CD4-positive, alpha-beta memory T cell (primary cell): ENCODE measurements at regions not wholly inside any gene's neighbourhood (a gene's known extent, or its start where the extent isn't known, plus 50 kb on each side); places are given as distances from the start of the nearest gene placed in this dataset.

Source experiments
- CTCF ChIA-PET: fragments of 350-600 bp; sonication (Branson Sonifier 250); formaldehyde crosslinking; loops from one replicate; lab custom pipeline; 2021; ENCODE audit warnings: inconsistent platforms; ENCODE audit not compliant: partially characterized antibody; lab: Charles Lee
- POLR2A ChIA-PET: fragments of 350-600 bp; sonication (Branson Sonifier 250); formaldehyde crosslinking; loops from one replicate; lab custom pipeline; 2021; ENCODE audit not compliant: partially characterized antibody; lab: Charles Lee
- DNase-seq, 5 donors: peaks; one replicate each; pipeline versions ENCODE4 v3.0.0 to v3.0.0-alpha.2; 2020 to 2022; ENCODE audit warnings: mixed read lengths in 1 of 5
- H3K27ac ChIP-seq: one replicate; pipeline ENCODE4 v1.7.0; 2013; ENCODE audit warnings: low read depth, low read length
- H3K27me3 ChIP-seq: 2 replicates; pipeline ENCODE4 v1.7.0; 2013; ENCODE audit warnings: mild to moderate bottlenecking, low read length, moderate library complexity; ENCODE audit not compliant: insufficient read depth
- H3K36me3 ChIP-seq: 2 replicates; pipeline ENCODE4 v1.7.0; 2013; ENCODE audit warnings: mild to moderate bottlenecking, low read length, moderate library complexity; ENCODE audit not compliant: insufficient read depth
- H3K4me1 ChIP-seq: 2 replicates; pipeline ENCODE4 v1.7.0; 2013; ENCODE audit warnings: mild to moderate bottlenecking, low read length, moderate library complexity; ENCODE audit not compliant: insufficient read depth
- H3K4me3 ChIP-seq, 2 donors: one replicate each; pipeline ENCODE4 v1.7.0; 2013; ENCODE audit warnings: low read length in 2 of 2, mild to moderate bottlenecking in 1 of 2
- H3K9me3 ChIP-seq, 2 donors: one replicate each; pipeline ENCODE4 v1.7.0; 2013; ENCODE audit warnings: low read length in 2 of 2, control low read depth in 1 of 2; ENCODE audit not compliant: control insufficient read depth in 1 of 2
- H3K27ac Mint-ChIP-seq, 7 donors: one replicate each; pipeline ENCODE4 v1.8.0; 2020 to 2021; ENCODE audit warnings: mixed read lengths in 7 of 7, mild to moderate bottlenecking in 6 of 7, inconsistent platforms in 3 of 7, moderate library complexity in 3 of 7
- H3K27me3 Mint-ChIP-seq, 2 donors: one replicate each; pipeline ENCODE4 v1.8.0; 2020 to 2021; ENCODE audit warnings: mixed read lengths in 2 of 2
- H3K36me3 Mint-ChIP-seq, 2 donors: one replicate each; pipeline ENCODE4 v1.8.0; 2020 to 2021; ENCODE audit warnings: mixed read lengths in 2 of 2, inconsistent platforms in 1 of 2, mild to moderate bottlenecking in 1 of 2
- H3K4me1 Mint-ChIP-seq, 4 donors: one replicate each; pipeline ENCODE4 v1.8.0; 2020 to 2021; ENCODE audit warnings: mixed read lengths in 4 of 4, mild to moderate bottlenecking in 1 of 4
- H3K4me3 Mint-ChIP-seq, 8 donors: one replicate each; pipeline ENCODE4 v1.8.0; 2020 to 2021; ENCODE audit warnings: mixed read lengths in 8 of 8, mild to moderate bottlenecking in 7 of 8, moderate library complexity in 6 of 8, inconsistent platforms in 3 of 8
- H3K9me3 Mint-ChIP-seq, 8 donors: one replicate each; pipeline ENCODE4 v1.8.0; 2020 to 2021; ENCODE audit warnings: mixed read lengths in 8 of 8, mild to moderate bottlenecking in 5 of 8, inconsistent platforms in 3 of 8, moderate library complexity in 1 of 8
- intact Hi-C: fragments of 100-400 bp; cut with micrococcal nuclease; formaldehyde crosslinking; loops from one replicate; pipeline ENCODE4 v1.15.1; 2023

- Mint-ChIP-seq H3K36me3 (no peaks in the 10 kb centered on the region), H3K4me3 (no peak overlapping the region), H3K27me3 (no peaks in the 10 kb centered on the region), H3K27ac (no peak overlapping the region), H3K4me1 (no peaks in the 10 kb centered on the region), H3K9me3 (peaks cover 0 to 14% (median 3%) of the 10 kb centered on the region in 8 donors)
- Histone ChIP-seq H3K27me3 (no peaks in the 10 kb centered on the region), H3K9me3 (no peaks in the 10 kb centered on the region), H3K4me1 (no peaks in the 10 kb centered on the region), H3K27ac (no peak overlapping the region), H3K36me3 (no peaks in the 10 kb centered on the region), H3K4me3 (no peak overlapping the region)
- ChIA-PET POLR2A (no interaction called here), CTCF (no interaction called here)
- no peak for DNase-seq
- intact Hi-C loops, result no loop called here
These were observed 70.2 kb downstream of the RND3 start for GRCh38 chr2:150417278-150417677.

DNA sequence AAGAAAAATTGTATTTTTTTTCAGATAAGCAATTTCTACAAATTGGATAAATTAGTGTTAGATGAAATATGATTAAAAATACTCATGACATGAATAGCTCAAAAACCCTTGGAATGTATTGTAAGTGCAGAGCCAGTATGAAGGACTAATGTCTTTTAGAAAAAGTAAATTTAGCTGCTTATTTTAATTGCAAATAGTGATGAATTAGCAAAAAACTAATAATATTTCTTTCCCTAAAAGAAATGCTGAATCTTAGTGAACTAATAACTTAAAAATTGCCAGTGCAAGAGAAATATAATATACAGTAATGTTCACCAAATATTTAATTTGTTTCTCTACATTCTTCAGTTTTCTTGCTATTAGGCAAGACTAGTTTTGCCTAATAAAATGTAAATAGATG is 72.4 kb downstream of the RND3 start:
- no peaks in the 10 kb centered on the region for H3K36me3 ChIP-seq
- intact Hi-C loops, result no loop called here

DNA sequence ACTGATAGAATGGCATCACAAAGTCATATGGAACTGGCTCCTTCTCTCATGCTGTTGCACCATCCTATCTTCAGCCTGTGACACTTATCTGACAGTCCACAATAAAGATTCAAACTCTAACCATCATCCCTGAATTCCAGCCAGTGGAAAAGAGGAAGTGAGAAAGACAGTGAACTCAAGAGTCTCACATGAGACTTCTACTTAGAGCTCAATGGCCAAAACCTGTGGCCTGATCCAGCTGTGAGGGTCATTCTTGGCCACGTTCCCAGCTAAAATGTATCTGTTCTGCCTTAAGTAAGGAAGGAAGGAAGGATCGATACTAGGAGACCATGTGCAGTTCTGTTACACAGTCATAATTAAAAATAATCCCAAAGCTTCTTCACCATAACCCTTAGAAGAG is 73.6 kb downstream of the RND3 start:
- POLR2A ChIA-PET, result no interaction called here
- Mint-ChIP-seq H3K27ac (no peak overlapping the region), H3K4me3 (no peak overlapping the region), H3K4me1 (no peaks in the 10 kb centered on the region), H3K36me3 (no peaks in the 10 kb centered on the region), H3K27me3 (no peaks in the 10 kb centered on the region), H3K9me3 (peaks cover 0 to 10% (median 3%) of the 10 kb centered on the region in 8 donors)
- Histone ChIP-seq H3K4me1 (no peaks in the 10 kb centered on the region), H3K9me3 (no peaks in the 10 kb centered on the region), H3K27ac (no peak overlapping the region), H3K4me3 (no peak overlapping the region), H3K36me3 (no peaks in the 10 kb centered on the region), H3K27me3 (no peaks in the 10 kb centered on the region)
- no peak for DNase-seq
- CTCF ChIA-PET, result no interaction called here
- intact Hi-C loops, result no loop called here

More for the DNA sequence above, 72.4 kb downstream of the RND3 start:
- CTCF ChIA-PET, result no interaction called here
- POLR2A ChIA-PET, result no interaction called here
- Histone ChIP-seq H3K27ac (no peak overlapping the region), H3K4me3 (no peak overlapping the region), H3K4me1 (no peaks in the 10 kb centered on the region), H3K9me3 (no peaks in the 10 kb centered on the region), H3K27me3 (no peaks in the 10 kb centered on the region)
- Mint-ChIP-seq H3K4me1 (no peaks in the 10 kb centered on the region), H3K27me3 (no peaks in the 10 kb centered on the region), H3K4me3 (no peak overlapping the region), H3K27ac (no peak overlapping the region), H3K9me3 (peaks cover 0 to 10% (median 3%) of the 10 kb centered on the region in 8 donors), H3K36me3 (no peaks in the 10 kb centered on the region)
- no peak for DNase-seq

DNA sequence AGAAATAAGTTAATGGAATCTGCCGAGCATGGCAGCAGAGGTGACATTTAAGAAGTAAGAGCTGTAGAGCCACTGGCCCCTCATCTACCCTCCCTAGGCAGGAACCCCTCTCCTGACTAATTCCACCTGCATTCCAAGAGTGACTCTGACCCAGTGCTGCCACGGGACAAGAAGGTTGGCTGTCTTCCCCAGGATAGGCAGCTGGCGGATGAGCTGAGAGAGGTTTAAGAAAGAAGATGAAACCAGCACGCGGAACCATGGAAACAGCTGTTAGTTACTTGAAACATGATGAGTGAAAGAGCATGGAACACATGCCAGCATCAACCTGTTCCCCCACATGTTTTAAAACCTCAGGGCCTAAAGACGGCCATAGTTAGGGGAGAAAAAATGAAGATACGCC is 74.1 kb downstream of the RND3 start:
- no peak overlapping the region for H3K4me3 Mint-ChIP-seq
- Histone ChIP-seq H3K27me3 (no peaks in the 10 kb centered on the region), H3K36me3 (no peaks in the 10 kb centered on the region), H3K9me3 (no peaks in the 10 kb centered on the region), H3K27ac (no peak overlapping the region), H3K4me1 (no peaks in the 10 kb centered on the region), H3K4me3 (no peak overlapping the region)
- H3K36me3 Mint-ChIP-seq, result no peaks in the 10 kb centered on the region
- no peaks in the 10 kb centered on the region for H3K4me1 Mint-ChIP-seq
- H3K27ac Mint-ChIP-seq, result no peak overlapping the region
- H3K9me3 Mint-ChIP-seq, result peaks cover 0 to 10% (median 3%) of the 10 kb centered on the region in 8 donors
- ChIA-PET POLR2A (no interaction called here), CTCF (no interaction called here)
- intact Hi-C loops, result no loop called here
- no peak for DNase-seq
- H3K27me3 Mint-ChIP-seq, result no peaks in the 10 kb centered on the region

- POLR2A ChIA-PET, result no interaction called here
- H3K4me1 ChIP-seq, result no peaks in the 10 kb centered on the region
- no peak overlapping the region for H3K4me3 ChIP-seq
These were observed 76.7 kb downstream of the RND3 start for GRCh38 chr2:150410809-150411208.

DNA sequence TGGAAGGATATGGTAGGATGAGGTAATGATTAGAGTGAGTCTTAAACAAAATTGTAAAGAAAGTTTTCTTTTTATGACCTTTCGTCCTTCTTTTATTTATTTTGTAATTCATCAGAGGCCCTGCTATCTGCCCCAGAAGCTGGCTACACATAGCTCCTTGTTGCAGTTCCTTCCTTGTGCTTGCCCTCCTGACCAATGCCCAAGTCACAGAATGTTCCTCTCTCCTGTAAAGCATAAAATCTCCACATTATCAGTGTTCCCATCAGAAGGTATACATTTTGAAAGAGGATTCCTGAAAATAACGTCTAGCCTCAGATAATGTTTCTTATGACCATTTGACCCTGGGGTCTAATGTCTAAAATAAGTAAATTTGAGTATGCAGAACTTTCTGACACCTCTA is 78.3 kb downstream of the RND3 start:
- no peak overlapping the region for H3K27ac ChIP-seq
- Mint-ChIP-seq H3K27me3 (peaks cover 0 to under 1% of the 10 kb centered on the region in 2 donors), H3K27ac (no peak overlapping the region), H3K4me3 (no peak overlapping the region), H3K9me3 (peaks cover 0 to 7% (median 3%) of the 10 kb centered on the region in 8 donors), H3K36me3 (no peaks in the 10 kb centered on the region), H3K4me1 (no peaks in the 10 kb centered on the region)
- intact Hi-C loops, result no loop called here
- DNase-seq, result no peak
- POLR2A ChIA-PET, result no interaction called here
- no peaks in the 10 kb centered on the region for H3K4me1 ChIP-seq
- no peak overlapping the region for H3K4me3 ChIP-seq
- no peaks in the 10 kb centered on the region for H3K36me3 ChIP-seq
- CTCF ChIA-PET, result no interaction called here
- no peaks in the 10 kb centered on the region for H3K9me3 ChIP-seq
- H3K27me3 ChIP-seq, result no peaks in the 10 kb centered on the region

More at GRCh38 chr2:150410809-150411208, 76.7 kb downstream of the RND3 start:
- no peak overlapping the region for H3K27ac ChIP-seq
- no peak overlapping the region for H3K27ac Mint-ChIP-seq
- DNase-seq, result no peak
- H3K27me3 Mint-ChIP-seq, result no peaks in the 10 kb centered on the region
- H3K27me3 ChIP-seq, result no peaks in the 10 kb centered on the region
- H3K4me1 Mint-ChIP-seq, result no peaks in the 10 kb centered on the region
- CTCF ChIA-PET, result no interaction called here
- H3K9me3 ChIP-seq, result no peaks in the 10 kb centered on the region
- no peaks in the 10 kb centered on the region for H3K36me3 ChIP-seq
- intact Hi-C loops, result no loop called here
- peaks cover 0 to 7% (median 3%) of the 10 kb centered on the region in 8 donors for H3K9me3 Mint-ChIP-seq
- H3K4me3 Mint-ChIP-seq, result no peak overlapping the region
- H3K36me3 Mint-ChIP-seq, result no peaks in the 10 kb centered on the region

DNA sequence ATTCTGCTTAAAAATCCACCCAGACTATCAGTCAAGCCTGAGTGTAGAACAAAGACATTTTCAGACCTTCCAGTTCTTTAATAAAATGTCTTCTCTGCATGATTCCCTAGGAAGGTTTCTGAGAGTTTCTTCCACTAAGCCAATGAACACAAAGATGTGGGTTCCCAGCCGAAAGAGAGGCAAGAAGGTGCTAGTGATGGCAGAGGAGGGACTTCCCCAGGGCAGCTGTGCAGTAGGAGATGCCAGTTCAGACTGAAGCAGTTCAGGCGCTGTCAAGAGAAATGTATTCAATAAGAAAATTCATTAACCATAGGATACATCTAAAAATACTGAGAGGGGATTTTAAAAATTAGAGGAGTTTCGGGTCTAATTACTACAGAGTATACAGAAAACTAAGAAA is 83.3 kb downstream of the RND3 start:
- no peaks in the 10 kb centered on the region for H3K9me3 ChIP-seq
- peaks cover 0 to 5% (median under 1%) of the 10 kb centered on the region in 8 donors for H3K9me3 Mint-ChIP-seq
- intact Hi-C loops, result no loop called here
- no peaks in the 10 kb centered on the region for H3K4me1 Mint-ChIP-seq
- H3K27me3 Mint-ChIP-seq, result peaks cover 0 to 2% of the 10 kb centered on the region in 2 donors
- no peaks in the 10 kb centered on the region for H3K4me1 ChIP-seq
- no peaks in the 10 kb centered on the region for H3K27me3 ChIP-seq
- no peak for DNase-seq
- no peak overlapping the region for H3K27ac Mint-ChIP-seq
- no peak overlapping the region for H3K4me3 Mint-ChIP-seq
- CTCF ChIA-PET, result no interaction called here
- POLR2A ChIA-PET, result no interaction called here
- no peaks in the 10 kb centered on the region for H3K36me3 Mint-ChIP-seq
- no peak overlapping the region for H3K4me3 ChIP-seq
- no peaks in the 10 kb centered on the region for H3K36me3 ChIP-seq
- H3K27ac ChIP-seq, result no peak overlapping the region

GRCh38 chr2:150403457-150403856 is 84.0 kb downstream of the RND3 start:
- H3K27ac ChIP-seq, result no peak overlapping the region
- no peak overlapping the region for H3K4me3 ChIP-seq
- Mint-ChIP-seq H3K4me1 (no peaks in the 10 kb centered on the region), H3K27me3 (peaks cover 0 to 2% of the 10 kb centered on the region in 2 donors), H3K4me3 (no peak overlapping the region), H3K27ac (no peak overlapping the region), H3K9me3 (peaks cover 0 to 5% (median under 1%) of the 10 kb centered on the region in 8 donors), H3K36me3 (no peaks in the 10 kb centered on the region)
- no peaks in the 10 kb centered on the region for H3K9me3 ChIP-seq
- intact Hi-C loops, result no loop called here
- no peaks in the 10 kb centered on the region for H3K27me3 ChIP-seq
- no peak for DNase-seq
- ChIA-PET CTCF (no interaction called here), POLR2A (no interaction called here)
- no peaks in the 10 kb centered on the region for H3K4me1 ChIP-seq
- H3K36me3 ChIP-seq, result no peaks in the 10 kb centered on the region
